Erythroblast (primary cell): ENCODE measurements at regions not wholly inside any gene's neighbourhood (a gene's known extent, or its start where the extent isn't known, plus 50 kb on each side); places are given as distances from the start of the nearest gene placed in this dataset.

ENCODE experiments used
- GATA1 ChIP-seq: IDR thresholded peaks from 2 replicates; pipeline ENCODE4 v1.6.1; 2011; ENCODE audit warnings: low read depth, mild to moderate bottlenecking, control low read depth, low read length, moderate library complexity
- POLR2A ChIP-seq: IDR thresholded peaks from 2 replicates; pipeline ENCODE4 v1.6.1; 2011; ENCODE audit warnings: mild to moderate bottlenecking, low read length

DNA sequence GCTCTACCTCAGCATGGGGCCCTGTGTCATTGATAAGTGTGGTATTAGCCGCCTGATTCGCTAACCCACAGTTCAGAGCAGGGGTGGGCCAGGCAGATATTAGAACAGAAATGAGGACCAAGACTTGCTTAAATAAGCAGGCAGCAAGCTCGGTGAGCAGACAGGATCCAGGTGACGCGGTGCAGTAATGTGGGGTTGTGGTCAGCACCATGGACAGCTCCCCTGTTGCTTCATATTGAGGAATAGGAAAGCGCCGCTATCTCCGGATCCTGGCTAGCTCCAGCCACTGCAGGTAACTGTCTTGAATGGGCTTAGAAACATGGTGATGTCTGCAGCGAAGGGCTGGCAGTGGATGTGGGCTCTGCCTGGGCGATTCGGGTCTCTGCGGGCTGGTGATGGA lies 51.3 kb upstream of the GPR26 start:
- TF ChIP-seq POLR2A (no peak), GATA1 (no peak)
